COLO829 (cell line): ENCODE measurements at regions not wholly inside any gene's neighbourhood (a gene's known extent, or its start where the extent isn't known, plus 50 kb on each side); places are given as distances from the start of the nearest gene placed in this dataset.
"Not testable (repeated sequence)": the region's sequence is repeated elsewhere in the genome, so short reads cannot be mapped to it uniquely, and the experiment has no call there.

Experiments
- DNase-seq: peaks from one replicate; pipeline ENCODE4 v3.0.0; 2012; ENCODE audit warnings: low spot score

- not testable (repeated sequence) for DNase-seq
These were observed 152.9 kb downstream of the TMEM121 start for GRCh38 chr14:105678996-105679958.

DNA sequence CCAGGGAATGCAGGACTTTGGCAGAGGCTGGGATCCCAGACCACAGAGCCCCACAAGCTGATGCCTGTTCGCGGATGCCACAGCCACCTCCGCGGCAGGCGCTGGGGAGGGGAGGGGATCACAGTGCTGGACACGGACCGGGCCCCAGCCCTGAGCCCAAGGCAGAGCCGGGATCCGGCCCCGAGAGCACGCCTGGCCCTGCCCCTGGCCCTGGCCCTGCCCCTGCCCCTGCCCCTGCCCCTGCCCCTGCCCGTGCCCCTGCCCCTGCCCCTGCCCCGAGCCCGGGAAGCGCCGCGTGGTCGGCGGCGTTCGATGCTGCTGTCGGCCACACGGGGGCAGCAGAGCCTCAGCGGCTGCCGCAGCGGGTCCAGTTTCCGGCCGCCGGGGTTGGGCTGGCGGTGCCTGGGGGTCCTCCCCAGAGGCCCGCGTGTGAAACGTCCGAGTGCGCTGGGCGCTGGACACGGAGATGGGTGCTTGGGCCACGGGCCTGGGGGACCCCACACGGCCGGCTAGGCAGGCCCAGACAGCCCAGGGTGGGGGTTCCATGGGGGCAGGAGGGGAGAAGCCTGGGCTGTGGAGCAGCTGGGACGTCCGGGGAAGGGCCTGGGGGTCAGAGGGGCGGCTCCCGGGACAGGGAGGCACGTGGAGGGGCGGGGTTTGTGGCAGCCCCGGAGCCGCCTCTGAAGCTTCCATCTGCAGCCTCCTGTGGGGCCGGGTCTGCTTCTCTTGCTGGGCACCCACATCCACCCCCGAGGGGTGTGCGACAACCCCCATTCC lies 153.8 kb downstream of the TMEM121 start:
- DNase-seq: not testable (repeated sequence)

DNA sequence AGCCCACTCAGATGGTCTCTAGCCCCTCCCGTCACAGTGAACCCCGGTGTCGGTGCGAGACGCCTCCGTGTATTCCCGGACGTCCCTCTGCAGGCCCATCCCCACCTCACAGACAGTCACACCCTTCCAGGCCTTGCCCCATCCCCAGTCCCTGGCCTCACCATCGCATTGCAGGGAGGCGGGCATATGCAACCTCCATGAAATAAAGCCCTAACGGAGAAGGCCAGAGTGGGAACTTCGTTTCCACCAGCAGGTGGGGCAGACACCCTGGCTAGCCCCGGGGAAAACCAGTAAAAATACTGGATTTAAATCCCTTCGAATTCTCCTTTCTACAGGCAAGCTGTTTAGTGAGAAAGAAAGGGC lies 154.3 kb downstream of the TMEM121 start:
- DNase-seq: not testable (repeated sequence)

DNA sequence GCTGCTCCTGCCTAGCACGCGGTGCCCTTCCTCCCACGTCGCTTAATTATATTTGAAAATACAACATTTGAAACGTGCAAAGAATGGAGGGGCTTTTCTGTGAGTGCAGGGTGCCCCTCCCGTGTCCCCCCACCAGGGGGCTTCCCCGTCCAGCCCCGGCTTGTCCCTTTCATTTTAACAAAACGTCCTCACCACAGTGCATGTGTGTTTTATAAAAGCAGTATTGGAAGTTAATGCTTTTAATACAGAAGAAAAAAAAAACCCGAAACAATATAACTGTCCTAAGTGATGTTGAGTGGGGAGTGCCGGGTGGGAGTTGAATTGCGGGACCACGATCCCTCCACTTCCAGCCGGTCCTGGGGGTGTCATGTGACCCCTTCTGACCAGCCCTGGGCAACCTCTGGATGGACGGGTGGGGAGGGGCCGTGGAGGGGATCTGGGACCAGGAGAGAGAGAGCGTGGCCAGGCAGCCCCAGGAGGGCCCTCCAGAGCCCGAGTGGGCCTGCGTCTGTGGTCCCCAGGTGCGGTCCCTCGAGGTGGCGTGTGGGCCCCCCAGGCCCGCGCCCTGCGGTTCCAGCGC lies 155.3 kb downstream of the TMEM121 start:
- not testable (repeated sequence) for DNase-seq

- DNase-seq: not testable (repeated sequence)
These were observed 156.1 kb downstream of the TMEM121 start for GRCh38 chr14:105682442-105682841.

DNA sequence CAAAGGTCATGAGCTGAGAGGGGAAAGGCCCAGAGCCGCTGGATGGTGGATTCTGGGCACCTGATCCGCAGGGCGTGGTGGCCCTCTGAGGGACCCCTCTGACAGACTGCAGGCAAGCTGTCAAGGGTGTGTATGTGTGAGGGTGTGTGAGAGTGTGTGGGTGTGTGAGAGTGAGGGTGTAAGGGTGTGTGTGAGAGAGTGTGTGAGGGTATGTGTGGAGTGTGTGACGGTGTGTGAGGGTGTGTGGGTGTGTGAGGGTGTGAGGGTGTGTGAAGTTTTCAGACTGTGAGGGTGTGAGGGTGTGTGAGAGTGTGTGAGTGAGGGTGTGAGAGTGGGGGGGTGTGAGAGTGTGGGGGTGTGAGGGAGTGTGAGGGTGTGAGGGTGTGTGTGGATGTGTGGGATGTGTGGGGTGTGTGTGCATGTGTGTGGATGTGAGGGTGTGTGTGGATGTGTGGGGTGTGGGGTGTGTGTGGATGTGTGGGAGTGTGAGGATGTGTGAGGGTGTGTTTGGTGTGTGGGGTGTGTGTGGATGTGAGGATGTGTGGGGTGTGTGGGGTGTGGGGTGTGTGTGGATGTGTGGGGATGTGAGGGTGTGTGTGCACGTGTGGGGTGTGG lies 156.7 kb downstream of the TMEM121 start:
- DNase-seq: no peak

- DNase-seq: not testable (repeated sequence)
These were observed 157.7 kb downstream of the TMEM121 start for GRCh38 chr14:105684056-105684455.

DNA sequence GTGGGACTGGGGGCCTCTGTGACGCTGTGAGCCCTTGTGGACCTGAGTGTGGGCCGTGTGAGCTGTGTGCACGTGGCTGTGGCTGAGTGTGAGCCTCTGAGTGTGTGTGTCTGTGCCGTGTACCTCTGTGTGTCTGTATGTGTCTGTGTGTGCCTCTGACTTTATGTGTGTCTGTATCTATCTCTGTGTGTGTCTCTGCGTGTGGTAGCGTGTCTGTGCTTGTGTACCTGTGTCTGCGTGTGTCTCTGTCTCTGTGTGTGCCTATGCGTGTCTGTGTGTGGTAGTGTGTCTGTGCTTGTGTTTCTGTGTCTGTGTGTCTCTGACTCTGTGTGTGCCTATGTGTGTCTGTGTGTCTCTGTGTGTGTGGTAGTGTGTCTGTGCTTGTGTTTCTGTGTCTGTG lies 158.2 kb downstream of the TMEM121 start:
- not testable (repeated sequence) for DNase-seq

- no peak for DNase-seq
These were observed 158.6 kb downstream of the TMEM121 start for GRCh38 chr14:105685003-105685402.

DNA sequence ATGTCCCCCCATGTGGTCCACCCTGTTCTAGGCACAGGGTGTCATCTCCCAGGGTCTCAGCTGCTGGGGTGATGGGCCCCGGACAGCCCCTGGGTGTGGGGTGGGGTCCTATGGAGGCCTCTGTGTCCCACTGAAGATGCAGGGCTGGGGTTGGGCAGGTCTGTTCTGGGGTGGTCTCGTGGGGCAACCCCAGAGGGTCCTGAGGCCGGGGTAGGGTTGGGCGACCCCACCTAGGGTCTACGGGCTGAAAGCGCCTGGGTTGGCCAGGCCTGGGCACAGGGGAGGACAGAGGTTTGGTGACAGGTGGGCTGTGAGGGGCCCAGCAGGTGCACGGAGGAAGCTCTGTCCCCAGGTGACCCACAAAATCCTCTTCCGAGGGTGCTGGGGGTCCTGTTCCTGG lies 159.2 kb downstream of the TMEM121 start:
- DNase-seq: not testable (repeated sequence)

DNA sequence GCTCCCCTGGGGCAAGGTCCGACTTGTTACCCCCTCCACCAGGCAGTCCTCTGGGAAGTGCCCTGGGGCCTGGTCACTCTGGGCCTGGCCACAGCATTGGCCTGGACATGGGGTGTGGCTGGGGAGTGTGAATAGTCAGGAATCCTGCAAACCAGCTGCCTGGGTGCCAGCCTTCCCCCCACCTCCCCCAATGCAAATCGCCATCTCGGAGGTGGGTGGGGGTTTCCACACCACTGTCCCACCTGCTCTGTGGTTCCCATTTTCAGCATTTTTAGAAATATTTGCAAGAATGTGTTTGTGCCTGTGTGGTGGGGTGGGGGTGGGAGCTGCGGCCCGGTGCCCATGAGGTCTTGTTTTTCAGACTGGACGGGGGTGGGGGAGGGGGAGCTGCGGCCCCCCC lies 159.7 kb downstream of the TMEM121 start:
- DNase-seq: not testable (repeated sequence)

DNA sequence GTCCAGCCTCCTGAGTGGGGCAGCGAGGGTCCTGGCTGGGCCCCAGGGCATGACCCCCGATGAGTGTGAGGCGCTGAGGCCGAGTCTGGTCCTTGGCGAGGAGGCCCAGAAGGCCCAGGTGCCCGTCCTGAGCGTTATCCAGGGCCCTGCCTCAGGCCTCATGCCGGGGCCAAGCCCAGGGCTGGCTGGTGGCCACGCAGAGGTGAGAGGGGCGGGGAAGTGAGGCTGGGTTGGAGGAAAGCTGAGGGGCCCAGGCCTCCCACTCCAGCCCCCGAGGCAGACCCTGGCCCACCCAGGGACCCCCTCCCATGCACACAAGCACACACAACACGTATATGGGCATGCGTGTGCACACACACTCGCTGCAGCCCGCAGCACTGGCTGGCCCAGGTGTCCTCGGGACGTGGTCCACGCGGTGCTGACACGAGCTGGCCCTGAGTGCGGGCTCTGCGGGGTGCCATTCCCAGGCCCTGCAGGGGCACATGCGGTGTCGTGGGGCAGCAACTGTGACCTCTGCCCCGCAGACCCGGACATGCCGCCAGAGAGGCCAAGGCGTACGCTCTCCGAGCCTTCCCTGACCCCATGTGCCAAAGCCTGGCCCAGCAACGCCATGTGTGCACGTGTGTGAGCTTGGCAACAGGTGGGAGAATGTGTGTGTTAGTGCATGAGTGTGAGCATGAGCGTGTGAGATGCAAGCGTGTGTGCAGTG lies 160.2 kb downstream of the TMEM121 start:
- DNase-seq: not testable (repeated sequence)

- DNase-seq: not testable (repeated sequence)
These were observed 161.0 kb downstream of the TMEM121 start for GRCh38 chr14:105687171-105688022.

DNA sequence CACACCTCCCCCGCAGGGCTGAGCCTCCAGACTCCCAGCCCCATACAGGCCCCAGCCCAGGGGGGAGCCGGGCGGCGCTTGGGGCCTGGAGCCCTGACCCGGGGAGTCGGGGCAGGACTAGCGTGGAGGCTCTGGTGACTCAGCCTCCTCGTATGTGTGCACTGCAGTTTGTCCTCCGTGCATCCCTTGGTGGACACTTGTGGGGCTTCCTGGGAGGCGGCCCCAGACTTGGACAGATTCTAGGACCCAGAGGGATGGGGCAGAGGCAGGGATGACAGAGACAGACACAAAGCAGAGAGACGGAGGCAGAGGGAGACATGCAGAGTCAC lies 161.6 kb downstream of the TMEM121 start:
- not testable (repeated sequence) for DNase-seq

DNA sequence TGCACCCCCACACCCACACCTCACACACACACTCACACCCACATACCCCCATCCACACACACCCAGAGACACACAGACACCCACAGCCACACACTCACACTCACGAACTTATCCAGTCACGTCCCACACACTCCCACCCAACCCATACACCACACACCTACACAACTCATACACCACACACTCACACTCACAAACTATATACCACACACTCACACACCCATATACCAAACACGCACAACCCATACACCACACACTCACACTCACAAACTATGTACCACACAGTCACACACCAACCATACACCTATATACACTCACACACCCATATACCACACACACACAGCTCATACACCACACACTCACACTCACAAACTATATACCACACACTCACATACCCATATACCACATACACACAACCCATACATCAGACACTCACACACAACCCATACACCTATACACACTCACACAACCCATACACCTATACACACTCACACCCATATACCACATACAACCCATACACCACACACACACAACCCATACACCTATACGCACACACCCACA lies 162.4 kb downstream of the TMEM121 start:
- not testable (repeated sequence) for DNase-seq

DNA sequence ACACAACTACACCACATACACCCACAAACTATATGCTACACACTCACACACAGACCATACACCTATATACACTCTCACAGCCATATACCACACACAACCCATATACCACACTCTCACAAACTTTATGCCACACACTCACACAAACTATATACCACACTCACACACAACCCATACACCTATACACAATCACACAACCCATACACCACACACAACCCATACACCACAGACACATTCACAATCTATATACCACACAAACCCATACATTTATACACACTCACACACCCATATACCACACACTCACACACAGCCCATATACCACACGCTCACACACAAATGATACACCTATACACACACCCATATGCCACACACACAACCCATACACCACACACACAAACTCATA lies 163.3 kb downstream of the TMEM121 start:
- DNase-seq: no peak

- DNase-seq: no peak
These were observed 164.3 kb downstream of the TMEM121 start for GRCh38 chr14:105690671-105691070.

DNA sequence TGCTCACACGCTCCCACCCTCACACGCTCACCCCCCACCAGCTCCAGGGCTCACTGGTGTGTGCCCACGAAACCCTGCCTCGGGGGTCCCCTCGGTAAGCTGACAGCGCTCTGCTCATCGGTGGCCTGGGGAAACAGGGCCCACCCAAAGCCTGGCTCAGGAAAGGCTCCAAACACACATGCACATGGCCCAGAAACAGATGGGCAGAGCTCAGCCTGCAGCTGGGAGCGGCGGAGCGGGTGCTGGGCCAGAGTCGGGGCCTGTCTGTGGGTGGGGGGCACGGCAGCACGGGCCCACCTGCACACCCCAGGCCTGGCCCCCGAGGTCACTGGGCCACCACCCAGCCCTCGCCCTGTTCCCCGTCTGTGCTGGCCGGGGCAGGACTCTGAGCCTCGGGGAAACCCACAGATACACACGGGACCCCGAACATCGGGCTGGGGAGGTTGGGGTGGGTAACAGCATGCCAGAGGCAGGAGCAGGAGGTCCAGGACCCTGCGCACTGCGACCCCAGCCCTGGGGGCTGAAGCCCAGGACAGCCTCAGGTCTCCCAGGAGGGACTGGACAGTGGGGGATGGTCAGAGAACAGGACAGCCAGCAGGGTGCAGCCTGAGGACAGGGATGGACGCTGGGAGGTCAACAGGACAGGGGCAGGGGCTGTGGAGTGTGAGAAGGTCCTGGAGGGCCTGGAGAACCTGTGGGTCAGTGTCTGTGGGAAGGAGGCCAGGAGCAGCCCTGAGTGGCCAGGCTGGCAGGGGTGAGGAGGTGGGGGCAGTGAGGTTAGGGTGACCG lies 165.1 kb downstream of the TMEM121 start:
- not testable (repeated sequence) for DNase-seq

DNA sequence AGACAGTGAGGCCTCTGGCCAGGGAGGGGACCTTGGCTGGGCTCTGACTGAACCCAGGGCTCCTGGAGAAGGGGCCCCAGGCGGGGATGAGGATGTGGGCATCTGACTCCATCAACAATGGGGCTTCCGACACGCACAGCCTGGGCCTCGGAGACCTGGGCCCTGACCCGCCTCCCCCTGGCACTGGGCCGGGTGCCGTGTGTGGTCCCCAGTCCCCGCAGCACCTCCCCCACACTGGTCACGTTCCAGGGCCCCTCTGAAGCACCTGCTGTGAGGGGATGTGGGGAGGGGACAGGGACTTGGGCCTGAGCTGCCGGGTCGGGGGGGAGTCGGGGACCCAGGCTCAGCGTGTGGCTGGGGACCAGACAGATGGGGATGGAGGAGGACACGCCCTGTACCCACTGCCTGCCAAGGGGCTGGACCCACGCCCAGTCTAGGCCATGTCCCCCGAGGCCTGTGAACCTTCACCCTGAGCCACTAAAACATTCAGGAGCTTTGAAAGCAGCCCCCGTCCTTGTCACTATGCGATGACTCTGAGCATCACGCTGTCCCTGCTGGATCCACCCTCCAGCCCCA lies 165.8 kb downstream of the TMEM121 start:
- DNase-seq: not testable (repeated sequence)
